ENCODE measurements at regions not wholly inside any gene's neighbourhood (a gene's known extent, or its start where the extent isn't known, plus 50 kb on each side); places are given as distances from the start of the nearest gene placed in this dataset.
A peak's percentile ranks its signal among the peaks of the same experiment; 100 is the strongest.

DNA sequence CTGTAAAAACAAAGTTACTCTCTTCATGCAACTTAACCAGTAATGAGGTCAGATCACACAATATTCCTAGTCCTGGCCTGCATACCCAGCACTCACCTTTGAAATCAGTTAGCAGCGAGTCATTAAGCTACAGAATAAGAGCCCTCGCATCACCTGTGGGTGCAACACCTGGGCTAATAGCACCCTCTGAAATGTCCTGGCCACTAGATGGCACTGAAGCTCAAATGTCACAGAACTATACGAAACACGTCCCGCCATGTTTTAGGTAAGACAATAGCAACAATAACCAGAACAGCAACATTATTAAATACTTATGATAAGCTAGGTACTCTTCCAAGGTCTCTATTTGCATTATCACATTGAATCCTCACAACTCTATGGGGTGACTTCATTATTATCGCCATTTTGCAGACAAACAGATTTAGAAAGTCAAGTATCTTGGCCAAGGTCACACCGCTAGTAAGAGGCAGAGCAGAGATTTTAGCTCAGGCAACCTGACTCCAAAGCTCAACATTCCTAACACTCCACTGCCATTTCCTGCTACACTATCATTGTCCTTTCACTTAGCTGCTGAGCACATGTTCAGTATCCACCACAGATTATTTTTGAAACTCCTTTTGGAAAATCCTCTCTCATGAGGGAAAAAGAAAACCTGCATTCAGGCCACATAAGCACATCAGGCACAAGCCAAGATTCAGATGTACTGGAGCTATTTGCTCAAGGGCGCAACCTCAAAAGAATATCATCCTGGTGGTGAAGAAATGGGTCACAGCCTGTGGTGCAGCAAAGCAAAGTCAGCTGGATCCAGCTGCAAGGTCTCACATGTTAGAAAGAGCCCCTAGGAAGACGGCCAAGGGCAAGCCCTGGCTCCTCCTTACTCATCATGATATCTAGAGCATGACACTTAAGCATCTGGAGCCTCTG, 59.5 kb upstream of the KDR start:
- no peak overlapping the region for H3K4me3 ChIP-seq (ENCODE audit: low read length)
- no peak for DNase-seq (ENCODE audit: low read depth)
- TF ChIP-seq, protein P1, sequence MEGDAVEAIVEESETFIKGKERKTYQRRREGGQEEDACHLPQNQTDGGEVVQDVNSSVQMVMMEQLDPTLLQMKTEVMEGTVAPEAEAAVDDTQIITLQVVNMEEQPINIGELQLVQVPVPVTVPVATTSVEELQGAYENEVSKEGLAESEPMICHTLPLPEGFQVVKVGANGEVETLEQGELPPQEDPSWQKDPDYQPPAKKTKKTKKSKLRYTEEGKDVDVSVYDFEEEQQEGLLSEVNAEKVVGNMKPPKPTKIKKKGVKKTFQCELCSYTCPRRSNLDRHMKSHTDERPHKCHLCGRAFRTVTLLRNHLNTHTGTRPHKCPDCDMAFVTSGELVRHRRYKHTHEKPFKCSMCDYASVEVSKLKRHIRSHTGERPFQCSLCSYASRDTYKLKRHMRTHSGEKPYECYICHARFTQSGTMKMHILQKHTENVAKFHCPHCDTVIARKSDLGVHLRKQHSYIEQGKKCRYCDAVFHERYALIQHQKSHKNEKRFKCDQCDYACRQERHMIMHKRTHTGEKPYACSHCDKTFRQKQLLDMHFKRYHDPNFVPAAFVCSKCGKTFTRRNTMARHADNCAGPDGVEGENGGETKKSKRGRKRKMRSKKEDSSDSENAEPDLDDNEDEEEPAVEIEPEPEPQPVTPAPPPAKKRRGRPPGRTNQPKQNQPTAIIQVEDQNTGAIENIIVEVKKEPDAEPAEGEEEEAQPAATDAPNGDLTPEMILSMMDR (conservative IDR thresholded peaks at IDR 0.05; ENCODE audit: low read depth, low read length): peak; percentile 37

DNA sequence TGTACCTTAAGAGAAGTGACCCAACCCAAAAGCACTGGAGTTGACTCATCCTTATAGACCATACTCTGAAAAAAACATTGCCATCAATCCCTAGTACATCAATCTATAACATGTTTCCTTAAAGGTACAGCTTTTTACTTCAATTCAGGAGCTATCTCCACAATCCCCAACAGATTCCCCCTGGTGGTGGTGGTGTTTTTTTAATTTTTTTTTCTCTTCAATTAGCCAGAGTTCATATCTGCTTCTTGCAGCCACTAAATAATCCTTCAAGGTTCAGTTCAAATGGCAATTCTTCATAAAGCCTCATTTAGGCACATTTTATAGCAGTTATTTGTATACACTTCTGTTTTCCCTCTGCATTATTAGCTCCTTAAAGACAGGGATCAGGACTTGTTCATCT, 60.7 kb upstream of the KDR start:
- no peak overlapping the region for H3K4me3 ChIP-seq (ENCODE audit: low read length)
- DNase-seq (ENCODE audit: low read depth): no peak
- TF ChIP-seq, protein P1 (conservative IDR thresholded peaks at IDR 0.05; ENCODE audit: low read depth, low read length): peak; percentile 33

DNA sequence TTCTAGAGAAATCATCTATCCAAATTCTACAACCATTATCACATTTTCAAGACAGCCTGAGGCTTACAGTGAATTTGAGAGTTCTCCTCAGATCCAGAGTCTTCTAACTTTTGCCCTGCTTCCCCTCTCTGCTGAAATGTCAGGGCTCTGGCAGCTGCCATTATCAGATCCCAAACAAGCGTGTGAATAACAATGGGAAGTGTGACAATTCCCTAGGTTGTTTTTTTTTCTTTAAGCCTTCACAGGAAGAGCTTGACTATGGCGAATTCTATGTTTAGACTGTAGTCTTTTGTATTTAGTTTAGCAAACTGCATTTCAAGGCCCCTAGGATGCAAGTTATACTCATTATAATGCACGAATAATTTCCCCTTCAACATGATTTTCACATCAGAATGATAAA, 61.3 kb upstream of the KDR start:
- DNase-seq (ENCODE audit: low read depth): no peak
- H3K4me3 ChIP-seq (ENCODE audit: low read length): no peak overlapping the region
- TF ChIP-seq, protein P1 (conservative IDR thresholded peaks at IDR 0.05; ENCODE audit: low read depth, low read length): no peak

DNA sequence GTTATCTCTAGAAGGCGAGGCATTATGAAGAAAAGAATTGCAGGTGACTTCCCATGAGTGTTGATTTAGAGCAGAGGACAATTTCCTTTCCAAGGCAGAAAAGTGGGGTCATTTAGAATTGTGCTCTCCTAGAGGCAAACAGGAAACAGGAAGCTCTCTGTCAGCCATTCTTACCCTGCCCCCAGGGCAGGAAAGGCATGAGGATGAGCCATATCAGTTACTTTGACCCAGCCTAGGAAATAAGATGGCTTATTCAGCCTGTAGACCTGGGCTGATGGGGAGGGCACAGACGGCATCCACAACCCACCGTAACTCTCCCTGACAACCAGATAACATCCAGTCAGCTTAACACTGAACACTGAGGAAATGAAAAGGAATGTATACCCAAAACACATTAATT, 88.8 kb upstream of the KDR start:
- no peak for DNase-seq (ENCODE audit: low read depth)
- TF ChIP-seq, protein P1 (conservative IDR thresholded peaks at IDR 0.05; ENCODE audit: low read depth, low read length): no peak
- no peak overlapping the region for H3K4me3 ChIP-seq (ENCODE audit: low read length)

DNA sequence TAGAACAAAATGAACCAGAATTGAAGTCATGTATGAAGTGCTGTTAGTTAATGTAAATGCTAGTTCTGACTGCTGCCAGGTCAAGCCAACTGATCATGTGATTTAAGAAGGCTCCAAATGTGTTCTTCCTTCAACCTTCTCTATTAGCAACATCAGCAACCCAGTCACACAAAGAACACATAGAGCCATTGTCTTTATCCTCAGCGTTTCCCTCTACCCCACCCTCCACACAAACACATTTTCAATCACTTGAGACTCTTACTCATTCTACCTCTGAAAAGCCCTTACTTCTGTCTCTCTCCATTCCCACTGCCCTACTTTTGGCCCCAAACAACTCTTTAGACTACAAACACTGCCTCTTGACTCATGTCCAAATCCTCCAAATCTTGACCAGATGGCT, 89.7 kb upstream of the KDR start:
- H3K4me3 ChIP-seq (ENCODE audit: low read length): no peak overlapping the region
- TF ChIP-seq, protein P1 (conservative IDR thresholded peaks at IDR 0.05; ENCODE audit: low read depth, low read length): no peak
- DNase-seq (ENCODE audit: low read depth): no peak

DNA sequence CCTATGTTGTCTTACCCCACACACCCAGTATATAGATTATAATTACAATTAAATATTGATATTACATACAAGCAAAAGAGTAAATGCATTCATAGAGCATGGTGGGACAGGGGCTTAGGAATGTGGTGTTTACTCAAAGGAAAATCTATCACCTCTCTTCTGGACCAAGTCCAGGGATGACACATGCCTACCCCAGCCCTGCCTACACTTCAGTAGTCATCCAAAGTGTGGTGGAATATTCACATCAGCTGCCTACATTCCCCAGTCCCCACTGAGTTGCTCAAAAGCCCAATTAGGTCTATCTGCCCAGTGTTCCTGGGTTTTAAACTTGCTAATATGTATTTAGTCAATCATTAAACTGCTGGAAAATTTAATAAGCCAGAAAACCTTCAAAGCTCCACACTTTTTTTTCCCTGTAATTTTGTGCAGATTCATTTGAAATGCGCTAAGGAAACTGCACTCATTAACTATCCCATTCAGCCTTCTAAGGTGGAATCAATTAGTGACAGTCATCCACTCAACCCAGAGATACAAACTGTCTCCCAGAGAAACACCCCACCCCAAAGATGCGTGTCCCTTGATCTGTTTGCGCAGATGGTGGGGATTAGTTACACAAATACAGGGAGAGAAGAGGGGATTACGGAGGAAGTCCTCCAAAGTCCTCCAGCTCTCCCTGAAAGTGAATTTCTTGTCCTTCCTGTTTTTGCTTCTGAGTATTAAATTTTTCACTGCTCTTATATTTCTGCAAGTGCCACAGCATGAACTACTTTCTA, 91.7 kb upstream of the KDR start:
- no peak for DNase-seq (ENCODE audit: low read depth)
- TF ChIP-seq, protein P1 (conservative IDR thresholded peaks at IDR 0.05; ENCODE audit: low read depth, low read length): no peak
- H3K4me3 ChIP-seq (ENCODE audit: low read length): no peak overlapping the region

Measured in retinal pigment epithelial cell (primary cell).